ENCODE measurements at regions not wholly inside any gene's neighbourhood (a gene's known extent, or its start where the extent isn't known, plus 50 kb on each side); places are given as distances from the start of the nearest gene placed in this dataset.
"Not testable (repeated sequence)": the region's sequence is repeated elsewhere in the genome, so short reads cannot be mapped to it uniquely, and the experiment has no call there.

GRCh38 chr21:35521293-35521692, 472.2 kb upstream of the RUNX1 start:
- Histone ChIP-seq H3K4me2 (ENCODE audit: low read length) (no peak overlapping the region), H3K9me2 (replicated peaks; ENCODE audit: control insufficient read depth, low read length) (no peaks in the 10 kb centered on the region), H3K27ac (ENCODE audit: low read depth, low read length) (no peak overlapping the region), H3K4me3 (ENCODE audit: low read length) (no peak overlapping the region), H3F3A (ENCODE audit: control insufficient read depth, insufficient read depth) (no peaks in the 10 kb centered on the region), H3K36me3 (ENCODE audit: control insufficient read depth, low read length) (no peaks in the 10 kb centered on the region), H3K9me3 (ENCODE audit: control insufficient read depth, insufficient read depth, low read length) (no peaks in the 10 kb centered on the region), H4K20me1 (ENCODE audit: control insufficient read depth, insufficient read depth, low read depth, low read length) (no peaks in the 10 kb centered on the region), H3K4me1 (ENCODE audit: control insufficient read depth, low read length) (no peaks in the 10 kb centered on the region), H3K27me3 (ENCODE audit: control insufficient read depth, low read length) (no peaks in the 10 kb centered on the region), H3K79me2 (ENCODE audit: control insufficient read depth, low read length) (no peaks in the 10 kb centered on the region)
- TF ChIP-seq EZH2phosphoT487 (IDR thresholded peaks at IDR 0.05; ENCODE audit: borderline replicate concordance, low read length): no peak
- TF ChIP-seq CTCF (IDR thresholded peaks at IDR 0.05; ENCODE audit: low read depth, low read length, poor library complexity, severe bottlenecking): no peak

DNA sequence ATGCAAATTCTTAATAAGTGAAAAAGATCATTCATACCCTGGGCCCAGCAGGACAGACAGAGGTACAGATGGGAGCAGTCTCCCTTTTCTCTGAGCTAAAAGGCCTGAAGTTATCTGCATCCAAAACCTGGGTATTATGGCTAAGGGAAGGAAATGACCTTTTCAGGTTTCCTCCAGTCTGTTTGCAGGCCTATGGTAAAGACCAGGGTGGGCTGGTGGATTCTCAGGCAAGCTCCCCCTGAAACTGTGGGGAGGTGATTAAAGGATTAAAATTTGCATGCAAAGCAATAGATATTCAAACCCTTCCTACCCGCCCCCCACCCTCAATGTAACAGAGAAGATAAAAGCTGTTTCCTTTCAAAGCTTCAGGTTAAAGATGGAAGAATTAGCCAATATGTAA, 471.8 kb upstream of the RUNX1 start:
- Histone ChIP-seq H3K9me2 (replicated peaks; ENCODE audit: control insufficient read depth, low read length) (no peaks in the 10 kb centered on the region), H3K4me3 (ENCODE audit: low read length) (no peak overlapping the region), H3K36me3 (ENCODE audit: control insufficient read depth, low read length) (no peaks in the 10 kb centered on the region), H3K9me3 (ENCODE audit: control insufficient read depth, insufficient read depth, low read length) (no peaks in the 10 kb centered on the region), H3K27me3 (ENCODE audit: control insufficient read depth, low read length) (no peaks in the 10 kb centered on the region), H3K79me2 (ENCODE audit: control insufficient read depth, low read length) (no peaks in the 10 kb centered on the region), H3K27ac (ENCODE audit: low read depth, low read length) (no peak overlapping the region), H4K20me1 (ENCODE audit: control insufficient read depth, insufficient read depth, low read depth, low read length) (no peaks in the 10 kb centered on the region), H3K4me1 (ENCODE audit: control insufficient read depth, low read length) (no peaks in the 10 kb centered on the region), H3K4me2 (ENCODE audit: low read length) (no peak overlapping the region), H3F3A (ENCODE audit: control insufficient read depth, insufficient read depth) (no peaks in the 10 kb centered on the region)
- TF ChIP-seq EZH2phosphoT487 (IDR thresholded peaks at IDR 0.05; ENCODE audit: borderline replicate concordance, low read length): no peak
- no peak for TF ChIP-seq CTCF (IDR thresholded peaks at IDR 0.05; ENCODE audit: low read depth, low read length, poor library complexity, severe bottlenecking)

- Histone ChIP-seq H3K9me3 (ENCODE audit: control insufficient read depth, insufficient read depth, low read length) (no peaks in the 10 kb centered on the region), H3K27me3 (ENCODE audit: control insufficient read depth, low read length) (no peaks in the 10 kb centered on the region), H3K79me2 (ENCODE audit: control insufficient read depth, low read length) (no peaks in the 10 kb centered on the region), H3K4me2 (ENCODE audit: low read length) (no peak overlapping the region), H3K4me3 (ENCODE audit: low read length) (no peak overlapping the region), H3K27ac (ENCODE audit: low read depth, low read length) (no peak overlapping the region), H3K36me3 (ENCODE audit: control insufficient read depth, low read length) (no peaks in the 10 kb centered on the region), H4K20me1 (ENCODE audit: control insufficient read depth, insufficient read depth, low read depth, low read length) (no peaks in the 10 kb centered on the region), H3F3A (ENCODE audit: control insufficient read depth, insufficient read depth) (no peaks in the 10 kb centered on the region), H3K9me2 (replicated peaks; ENCODE audit: control insufficient read depth, low read length) (no peaks in the 10 kb centered on the region), H3K4me1 (ENCODE audit: control insufficient read depth, low read length) (no peaks in the 10 kb centered on the region)
- TF ChIP-seq EZH2phosphoT487 (IDR thresholded peaks at IDR 0.05; ENCODE audit: borderline replicate concordance, low read length) (no peak), CTCF (IDR thresholded peaks at IDR 0.05; ENCODE audit: low read depth, low read length, poor library complexity, severe bottlenecking) (no peak)
These were observed 471.2 kb upstream of the RUNX1 start for GRCh38 chr21:35520302-35520701.

GRCh38 chr21:35517865-35518264, 468.8 kb upstream of the RUNX1 start:
- Histone ChIP-seq H3K4me3 (ENCODE audit: low read length) (no peak overlapping the region), H3K36me3 (ENCODE audit: control insufficient read depth, low read length) (no peaks in the 10 kb centered on the region), H3F3A (ENCODE audit: control insufficient read depth, insufficient read depth) (no peaks in the 10 kb centered on the region), H3K4me1 (ENCODE audit: control insufficient read depth, low read length) (no peaks in the 10 kb centered on the region), H3K9me2 (replicated peaks; ENCODE audit: control insufficient read depth, low read length) (no peaks in the 10 kb centered on the region), H3K9me3 (ENCODE audit: control insufficient read depth, insufficient read depth, low read length) (no peaks in the 10 kb centered on the region), H3K27me3 (ENCODE audit: control insufficient read depth, low read length) (no peaks in the 10 kb centered on the region), H3K4me2 (ENCODE audit: low read length) (no peak overlapping the region), H3K27ac (ENCODE audit: low read depth, low read length) (no peak overlapping the region), H4K20me1 (ENCODE audit: control insufficient read depth, insufficient read depth, low read depth, low read length) (no peaks in the 10 kb centered on the region), H3K79me2 (ENCODE audit: control insufficient read depth, low read length) (no peaks in the 10 kb centered on the region)
- TF ChIP-seq CTCF (IDR thresholded peaks at IDR 0.05; ENCODE audit: low read depth, low read length, poor library complexity, severe bottlenecking): no peak
- TF ChIP-seq EZH2phosphoT487 (IDR thresholded peaks at IDR 0.05; ENCODE audit: borderline replicate concordance, low read length): no peak

GRCh38 chr21:35516292-35516691, 467.2 kb upstream of the RUNX1 start:
- not testable (repeated sequence) for H3K9me3 ChIP-seq (ENCODE audit: control insufficient read depth, insufficient read depth, low read length); H3K4me3 ChIP-seq (ENCODE audit: low read length); H3K4me2 ChIP-seq (ENCODE audit: low read length); H3K36me3 ChIP-seq (ENCODE audit: control insufficient read depth, low read length); H3K27ac ChIP-seq (ENCODE audit: low read depth, low read length); H3K27me3 ChIP-seq (ENCODE audit: control insufficient read depth, low read length); H3K9me2 ChIP-seq (replicated peaks; ENCODE audit: control insufficient read depth, low read length); H4K20me1 ChIP-seq (ENCODE audit: control insufficient read depth, insufficient read depth, low read depth, low read length); H3K4me1 ChIP-seq (ENCODE audit: control insufficient read depth, low read length); H3K79me2 ChIP-seq (ENCODE audit: control insufficient read depth, low read length); H3F3A ChIP-seq (ENCODE audit: control insufficient read depth, insufficient read depth)

Measured in DOHH2 (cell line).